ENCODE measurements at regions not wholly inside any gene's neighbourhood (a gene's known extent, or its start where the extent isn't known, plus 50 kb on each side); places are given as distances from the start of the nearest gene placed in this dataset.
"Not testable (repeated sequence)": the region's sequence is repeated elsewhere in the genome, so short reads cannot be mapped to it uniquely, and the experiment has no call there.

DNA sequence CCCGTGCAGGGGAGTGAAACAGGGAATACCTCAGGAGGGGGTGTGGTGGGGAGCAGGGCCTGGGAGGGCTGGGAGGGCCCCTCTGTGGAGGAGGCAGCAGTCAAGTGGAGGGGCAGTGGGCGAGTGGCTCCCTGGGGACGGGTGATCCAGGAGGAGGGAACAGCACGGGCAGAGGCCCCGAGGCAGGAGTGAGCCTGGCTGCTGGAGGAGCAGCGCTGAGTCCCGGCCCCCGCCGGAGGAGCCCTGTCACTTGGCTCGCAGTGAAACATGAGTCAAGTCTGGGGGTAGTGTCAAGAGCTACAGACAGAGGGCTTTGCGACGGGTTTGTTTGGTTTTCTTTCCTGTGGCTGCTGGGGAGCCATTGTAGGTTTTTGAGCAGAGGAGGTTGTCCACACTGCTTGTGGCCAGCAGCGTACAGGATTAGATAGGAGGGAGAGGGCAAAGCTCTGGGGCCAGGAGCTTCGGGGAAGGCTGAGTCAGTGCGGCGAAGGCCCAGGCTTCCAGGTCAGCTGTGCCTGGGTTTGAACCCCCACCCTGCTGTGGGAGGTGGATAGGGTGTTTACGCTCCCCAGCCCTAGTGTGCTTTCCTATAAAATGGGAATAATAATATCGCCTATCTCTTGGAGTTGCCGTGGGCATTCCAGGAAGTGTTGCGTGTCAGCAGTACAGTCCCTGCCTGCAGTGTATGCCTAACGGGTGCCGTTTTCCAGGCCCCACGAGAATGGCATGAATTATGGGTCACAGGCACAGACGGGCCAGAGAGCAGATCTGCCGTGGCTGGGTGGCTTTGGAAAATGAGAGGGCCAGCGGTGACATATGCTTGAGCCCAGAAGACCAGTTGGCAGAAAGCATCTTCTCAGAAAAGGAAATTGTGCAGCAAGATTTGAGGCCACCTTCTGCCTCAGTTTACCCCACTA, 115.9 kb upstream of the CIBAR2 start:
- no peak overlapping the region for H3K4me3 ChIP-seq (replicated peaks in 1 of 3)
- TF ChIP-seq POLR2A (IDR thresholded peaks at IDR 0.05), result no peak
- TF ChIP-seq, protein P1, sequence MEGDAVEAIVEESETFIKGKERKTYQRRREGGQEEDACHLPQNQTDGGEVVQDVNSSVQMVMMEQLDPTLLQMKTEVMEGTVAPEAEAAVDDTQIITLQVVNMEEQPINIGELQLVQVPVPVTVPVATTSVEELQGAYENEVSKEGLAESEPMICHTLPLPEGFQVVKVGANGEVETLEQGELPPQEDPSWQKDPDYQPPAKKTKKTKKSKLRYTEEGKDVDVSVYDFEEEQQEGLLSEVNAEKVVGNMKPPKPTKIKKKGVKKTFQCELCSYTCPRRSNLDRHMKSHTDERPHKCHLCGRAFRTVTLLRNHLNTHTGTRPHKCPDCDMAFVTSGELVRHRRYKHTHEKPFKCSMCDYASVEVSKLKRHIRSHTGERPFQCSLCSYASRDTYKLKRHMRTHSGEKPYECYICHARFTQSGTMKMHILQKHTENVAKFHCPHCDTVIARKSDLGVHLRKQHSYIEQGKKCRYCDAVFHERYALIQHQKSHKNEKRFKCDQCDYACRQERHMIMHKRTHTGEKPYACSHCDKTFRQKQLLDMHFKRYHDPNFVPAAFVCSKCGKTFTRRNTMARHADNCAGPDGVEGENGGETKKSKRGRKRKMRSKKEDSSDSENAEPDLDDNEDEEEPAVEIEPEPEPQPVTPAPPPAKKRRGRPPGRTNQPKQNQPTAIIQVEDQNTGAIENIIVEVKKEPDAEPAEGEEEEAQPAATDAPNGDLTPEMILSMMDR (IDR thresholded peaks at IDR 0.05), result no peak
- intact Hi-C loops (cut with DNase I), result no loop called here
- H3K27me3 ChIP-seq, result no peaks in the 10 kb centered on the region
- peak; percentile 16 to 36 for DNase-seq
- H3K9me3 ChIP-seq, result no peaks in the 10 kb centered on the region
- WGBS, 2 donors, result 57 to 60% methylated on average over 22 to 25 of the region's 26 CpGs
- H3K4me1 ChIP-seq, result peaks cover 0 to 22% of the 10 kb centered on the region in 2 donors
- no peaks in the 10 kb centered on the region for H3K36me3 ChIP-seq
- no peak overlapping the region for H3K27ac ChIP-seq

DNA sequence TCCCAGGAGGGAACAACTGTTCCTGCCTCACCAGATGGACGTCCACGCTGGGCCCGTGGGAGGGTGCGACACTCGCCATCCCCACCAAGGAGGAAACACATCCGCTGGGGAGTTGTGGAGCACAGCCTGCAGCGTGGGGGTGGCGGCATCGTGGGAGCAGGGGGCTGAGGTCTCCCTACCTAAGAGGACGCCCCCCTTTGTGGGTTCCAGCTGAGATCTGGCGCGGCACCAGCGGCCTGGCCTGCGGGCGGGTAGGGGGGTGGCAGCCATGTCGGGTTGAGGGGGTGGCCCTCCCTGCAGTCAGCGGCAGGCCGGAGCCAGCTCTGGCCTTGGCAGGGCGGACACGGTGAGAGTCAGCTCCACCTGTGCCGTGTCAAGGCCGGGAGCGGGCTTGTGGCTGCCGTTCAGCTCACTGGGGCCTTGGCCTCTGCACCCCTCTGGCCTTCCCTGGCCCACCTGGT, 116.7 kb upstream of the CIBAR2 start:
- Histone ChIP-seq H3K9me3 (no peaks in the 10 kb centered on the region), H3K4me1 (peaks cover 0 to 22% of the 10 kb centered on the region in 2 donors), H3K36me3 (no peaks in the 10 kb centered on the region), H3K27ac (no peak overlapping the region), H3K27me3 (no peaks in the 10 kb centered on the region), H3K4me3 (replicated peaks in 1 of 3) (no peak overlapping the region)
- no peak for DNase-seq
- no peak for TF ChIP-seq POLR2A (IDR thresholded peaks at IDR 0.05)
- TF ChIP-seq, protein P1 (IDR thresholded peaks at IDR 0.05), result no peak
- intact Hi-C loops (cut with DNase I), result no loop called here
- WGBS, 2 donors, result 90 to 91% methylated on average over 23 of the region's 24 CpGs

DNA sequence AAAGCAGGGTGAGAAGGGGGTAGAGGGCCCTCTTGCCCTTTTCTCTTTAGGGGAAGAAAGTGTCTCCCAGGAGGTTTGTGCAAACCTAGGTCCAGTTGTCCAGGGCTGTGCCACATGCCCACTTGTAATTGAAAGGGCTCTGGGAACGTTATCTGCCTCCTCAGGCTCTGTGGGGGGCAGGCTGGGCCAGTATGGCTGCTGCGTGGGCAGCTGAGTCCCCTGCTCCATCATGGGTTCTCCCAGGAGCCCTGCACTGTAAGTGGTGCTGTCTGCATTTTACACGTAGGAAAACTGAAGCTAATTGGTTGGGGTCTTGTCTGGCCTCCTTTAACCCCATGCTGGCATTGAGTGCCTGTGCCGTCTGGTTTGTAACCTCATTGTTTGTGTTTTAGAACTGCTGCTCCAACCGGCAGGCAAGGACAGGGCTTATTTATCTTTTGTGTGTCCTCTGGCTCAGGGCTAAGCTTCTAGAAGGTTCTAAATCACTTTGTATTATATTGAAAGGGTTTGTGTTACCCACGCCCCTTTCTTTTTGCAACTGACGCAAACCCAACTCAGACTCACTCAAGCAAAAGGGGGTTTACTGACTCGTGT, 117.7 kb upstream of the CIBAR2 start:
- no peak for DNase-seq
- H3K4me1 ChIP-seq, result peaks cover 5 to 28% of the 10 kb centered on the region in 2 donors
- H3K36me3 ChIP-seq, result no peaks in the 10 kb centered on the region
- H3K9me3 ChIP-seq, result no peaks in the 10 kb centered on the region
- H3K27me3 ChIP-seq, result no peaks in the 10 kb centered on the region
- intact Hi-C loops (cut with DNase I), result no loop called here
- WGBS, 2 donors, result 73 to 80% methylated on average over 8 of the region's 8 CpGs
- no peak for TF ChIP-seq POLR2A (IDR thresholded peaks at IDR 0.05)
- TF ChIP-seq, protein P1 (IDR thresholded peaks at IDR 0.05), result no peak
- H3K27ac ChIP-seq, result no peak overlapping the region
- H3K4me3 ChIP-seq (replicated peaks in 1 of 3), result no peak overlapping the region

DNA sequence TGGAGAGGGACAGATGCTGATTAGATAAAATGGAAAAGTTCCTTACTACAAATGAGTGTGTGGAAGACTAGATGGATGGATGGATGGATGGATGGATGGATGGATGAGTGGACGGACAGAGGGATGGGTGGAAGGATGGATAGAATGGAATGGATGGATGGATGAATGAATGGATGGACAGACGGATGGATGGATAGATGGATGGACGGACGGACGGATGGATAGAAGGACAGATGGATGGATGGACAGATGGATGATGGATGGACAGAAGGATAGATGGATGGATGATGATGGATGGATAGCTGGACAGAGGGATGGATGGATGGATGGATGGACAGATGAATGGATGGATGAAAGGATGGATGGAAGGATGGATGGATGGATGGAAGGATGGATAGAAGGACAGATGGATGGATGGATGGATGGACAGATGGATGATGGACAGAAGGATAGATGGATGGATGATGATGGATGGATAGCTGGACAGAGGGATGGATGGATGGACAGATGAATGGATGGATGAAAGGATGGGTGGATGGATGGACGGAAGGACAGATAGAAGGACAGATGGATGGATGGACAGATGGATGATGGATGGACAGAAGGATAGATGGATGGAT, 118.6 kb upstream of the CIBAR2 start:
- H3K9me3 ChIP-seq; H3K27me3 ChIP-seq; H3K4me3 ChIP-seq (replicated peaks in 1 of 3); intact Hi-C loops (cut with DNase I); DNase-seq; H3K36me3 ChIP-seq; H3K27ac ChIP-seq: not testable (repeated sequence)
- H3K4me1 ChIP-seq, result peaks cover 11 to 37% of the 10 kb centered on the region in 2 donors
- WGBS, 2 donors, result 87 to 92% methylated on average over 6 of the region's 6 CpGs

DNA sequence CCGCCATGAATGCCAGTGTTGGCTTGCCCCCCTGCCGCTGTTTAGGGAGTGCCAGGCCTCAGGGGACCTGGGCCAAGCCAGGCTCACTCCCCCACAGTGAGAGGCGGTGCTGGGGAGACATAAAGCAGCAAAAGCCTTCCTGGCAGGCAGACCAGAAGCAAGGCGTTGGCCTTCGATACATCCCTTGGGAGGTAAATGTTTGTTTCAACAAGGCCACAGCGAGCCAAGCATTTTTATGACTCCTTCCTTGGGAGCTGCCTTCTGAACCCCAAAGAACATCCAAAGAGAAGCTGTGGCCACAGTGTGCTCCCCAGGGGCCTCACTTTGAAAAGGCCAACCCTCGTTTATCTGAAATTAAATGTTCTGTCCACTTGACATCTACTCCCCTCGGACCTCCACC, 119.7 kb upstream of the CIBAR2 start:
- TF ChIP-seq, protein P1 (IDR thresholded peaks at IDR 0.05), result no peak
- TF ChIP-seq POLR2A (IDR thresholded peaks at IDR 0.05), result no peak
- intact Hi-C loops (cut with DNase I), result no loop called here
- Histone ChIP-seq H3K4me1 (peaks cover 14 to 46% of the 10 kb centered on the region in 2 donors), H3K27ac (peak overlapping the region in 1 of 3 donors; percentile 10), H3K27me3 (no peaks in the 10 kb centered on the region), H3K36me3 (no peaks in the 10 kb centered on the region), H3K9me3 (no peaks in the 10 kb centered on the region), H3K4me3 (replicated peaks in 1 of 3) (no peak overlapping the region)
- 68 to 80% methylated on average over 7 to 8 of the region's 8 CpGs for WGBS, 2 donors
- no peak for DNase-seq

All from thyroid gland (tissue), 4 donors.